GM12874 (cell line): ENCODE measurements at regions not wholly inside any gene's neighbourhood (a gene's known extent, or its start where the extent isn't known, plus 50 kb on each side); places are given as distances from the start of the nearest gene placed in this dataset.

Experiments
- TF ChIP-seq, protein P1 (sequence below): IDR thresholded peaks from 2 replicates; pipeline ENCODE4 v1.5.1; 2011; ENCODE audit warnings: low read depth, mild to moderate bottlenecking, control low read depth, low read length, moderate library complexity; ENCODE audit not compliant: insufficient read depth

- TF ChIP-seq, protein P1, sequence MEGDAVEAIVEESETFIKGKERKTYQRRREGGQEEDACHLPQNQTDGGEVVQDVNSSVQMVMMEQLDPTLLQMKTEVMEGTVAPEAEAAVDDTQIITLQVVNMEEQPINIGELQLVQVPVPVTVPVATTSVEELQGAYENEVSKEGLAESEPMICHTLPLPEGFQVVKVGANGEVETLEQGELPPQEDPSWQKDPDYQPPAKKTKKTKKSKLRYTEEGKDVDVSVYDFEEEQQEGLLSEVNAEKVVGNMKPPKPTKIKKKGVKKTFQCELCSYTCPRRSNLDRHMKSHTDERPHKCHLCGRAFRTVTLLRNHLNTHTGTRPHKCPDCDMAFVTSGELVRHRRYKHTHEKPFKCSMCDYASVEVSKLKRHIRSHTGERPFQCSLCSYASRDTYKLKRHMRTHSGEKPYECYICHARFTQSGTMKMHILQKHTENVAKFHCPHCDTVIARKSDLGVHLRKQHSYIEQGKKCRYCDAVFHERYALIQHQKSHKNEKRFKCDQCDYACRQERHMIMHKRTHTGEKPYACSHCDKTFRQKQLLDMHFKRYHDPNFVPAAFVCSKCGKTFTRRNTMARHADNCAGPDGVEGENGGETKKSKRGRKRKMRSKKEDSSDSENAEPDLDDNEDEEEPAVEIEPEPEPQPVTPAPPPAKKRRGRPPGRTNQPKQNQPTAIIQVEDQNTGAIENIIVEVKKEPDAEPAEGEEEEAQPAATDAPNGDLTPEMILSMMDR = no peak
Observed at GRCh38 chr18:46220116-46220515, 115.9 kb downstream of the HAUS1 start.

- TF ChIP-seq, protein P1 = no peak
Observed at GRCh38 chr18:46222093-46222492, 117.9 kb downstream of the HAUS1 start.

- TF ChIP-seq, protein P1 = no peak
Observed at GRCh38 chr18:46222710-46223360, 118.7 kb downstream of the HAUS1 start.

DNA sequence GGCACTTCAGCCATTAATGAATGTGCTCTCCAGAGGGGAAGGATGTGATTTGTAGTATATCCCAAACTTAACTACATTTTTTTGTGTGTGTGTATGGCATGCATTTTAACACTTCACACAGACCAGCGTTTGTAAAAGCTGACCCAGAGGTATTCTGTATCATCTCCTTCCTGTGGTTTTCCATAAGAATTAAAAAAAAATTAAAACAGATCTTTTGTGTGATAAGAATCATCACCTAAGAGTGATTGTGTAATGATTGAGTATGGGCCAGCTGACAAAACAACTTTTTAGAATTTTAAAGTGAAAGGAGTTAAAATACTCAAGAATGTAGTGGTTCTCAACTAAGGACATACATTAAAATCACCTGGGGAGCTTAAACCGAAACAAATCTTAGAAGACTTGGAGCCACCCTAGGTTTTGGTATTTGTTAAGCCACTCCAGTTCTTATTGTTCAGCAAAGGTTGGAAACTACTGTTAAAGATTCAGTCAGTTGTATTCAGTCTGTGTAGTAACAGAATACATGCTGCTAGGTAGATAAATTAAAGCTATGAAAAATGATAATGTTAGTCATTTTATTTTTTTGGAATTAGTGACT, 120.1 kb downstream of the HAUS1 start:
- TF ChIP-seq, protein P1 = no peak

GRCh38 chr18:46226461-46226860, 122.3 kb downstream of the HAUS1 start:
- TF ChIP-seq, protein P1 = no peak

DNA sequence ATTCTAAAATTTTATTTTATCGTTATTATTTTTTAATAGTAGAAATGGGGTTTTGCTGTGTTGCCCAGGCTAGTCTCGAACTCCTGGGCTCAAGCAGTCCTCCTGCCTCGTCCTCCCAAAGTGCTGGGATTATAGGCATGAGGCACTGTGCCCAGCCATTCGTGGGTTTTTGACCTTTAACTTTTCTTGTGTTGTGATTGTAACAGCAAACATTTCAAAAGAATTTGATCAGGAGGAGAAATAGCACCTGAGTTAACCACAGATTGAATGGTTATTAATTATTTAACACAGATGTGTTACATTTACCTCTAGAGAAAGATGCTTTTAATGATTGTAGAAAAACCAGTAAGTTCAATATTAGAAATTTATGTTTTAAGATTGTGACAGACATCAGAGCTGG, 132.0 kb downstream of the HAUS1 start:
- TF ChIP-seq, protein P1 = no peak

- TF ChIP-seq, protein P1 = no peak
Observed at GRCh38 chr18:46237891-46238290, 133.7 kb downstream of the HAUS1 start.
